ENCODE measurements at regions not wholly inside any gene's neighbourhood (a gene's known extent, or its start where the extent isn't known, plus 50 kb on each side); places are given as distances from the start of the nearest gene placed in this dataset.

- DNase-seq (ENCODE audit: low read depth in 2 of 2): no peak
These were observed 593.9 kb downstream of the ANXA1 start for GRCh38 chr9:73745598-73745997.

GRCh38 chr9:73753171-73753570, 601.5 kb downstream of the ANXA1 start:
- no peak for DNase-seq (ENCODE audit: low read depth in 2 of 2)

DNA sequence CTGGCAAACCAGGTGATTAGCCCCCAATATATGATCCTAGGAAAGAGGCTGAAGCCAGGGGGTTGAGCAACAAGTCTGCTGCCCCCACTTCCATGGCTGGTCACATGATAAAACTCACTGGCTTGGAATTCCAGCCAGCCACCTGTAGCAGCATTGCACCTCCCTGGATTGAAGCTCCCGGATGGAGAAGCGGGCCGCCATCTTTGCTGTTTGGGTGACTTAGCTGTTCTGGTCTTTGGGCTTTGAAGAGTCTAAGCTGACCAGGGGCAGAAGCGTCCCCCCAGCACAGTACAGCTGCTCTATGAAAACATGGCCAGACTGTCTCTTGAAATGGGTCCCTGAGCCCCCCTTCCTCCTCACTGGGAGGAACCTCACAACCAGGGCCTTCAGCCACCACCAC, 610.2 kb downstream of the ANXA1 start:
- no peak for DNase-seq (ENCODE audit: low read depth in 2 of 2)

DNA sequence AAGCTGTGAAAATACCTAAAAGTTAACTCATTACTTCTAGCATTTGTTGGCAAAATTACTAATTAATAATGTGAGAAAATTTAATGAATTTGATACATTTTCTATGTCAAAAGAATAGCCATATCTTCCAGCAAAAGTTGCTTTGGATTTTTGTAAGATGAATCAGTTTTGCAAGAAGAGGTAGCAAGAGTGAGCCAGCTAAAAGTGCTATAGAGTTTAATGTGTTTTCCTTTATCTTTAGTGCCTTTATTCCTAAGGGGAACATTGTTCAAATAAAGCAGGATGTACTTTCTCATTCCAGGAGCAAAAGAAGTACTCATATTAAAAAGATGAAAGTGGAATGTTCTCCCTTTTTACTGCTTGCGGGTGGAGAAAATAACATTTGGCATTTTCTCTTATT, 622.2 kb downstream of the ANXA1 start:
- no peak for DNase-seq (ENCODE audit: low read depth in 2 of 2)

GRCh38 chr9:73775757-73776156, 624.1 kb downstream of the ANXA1 start:
- no peak for DNase-seq (ENCODE audit: low read depth in 2 of 2)

- DNase-seq (ENCODE audit: low read depth in 2 of 2): no peak
These were observed 629.3 kb downstream of the ANXA1 start for GRCh38 chr9:73780916-73781315.

DNA sequence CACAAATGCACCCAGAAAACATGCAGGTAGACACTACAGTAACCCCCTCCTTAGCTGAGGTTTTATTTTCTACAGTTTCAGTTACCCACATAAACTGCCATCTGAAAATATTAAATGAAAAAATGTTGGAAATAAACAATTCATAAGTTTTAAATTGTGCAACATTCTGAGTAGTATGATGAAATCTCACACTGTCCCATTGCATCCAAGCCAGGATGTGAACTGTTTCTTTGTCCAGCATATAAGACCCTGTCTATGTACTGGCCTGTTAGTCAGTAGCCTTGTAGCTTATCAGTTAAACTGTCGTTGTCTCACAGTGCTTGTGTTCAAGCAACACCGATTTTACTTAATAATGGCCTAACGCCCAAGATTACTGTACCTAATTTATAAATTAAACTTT, 630.5 kb downstream of the ANXA1 start:
- no peak for DNase-seq (ENCODE audit: low read depth in 2 of 2)

DNA sequence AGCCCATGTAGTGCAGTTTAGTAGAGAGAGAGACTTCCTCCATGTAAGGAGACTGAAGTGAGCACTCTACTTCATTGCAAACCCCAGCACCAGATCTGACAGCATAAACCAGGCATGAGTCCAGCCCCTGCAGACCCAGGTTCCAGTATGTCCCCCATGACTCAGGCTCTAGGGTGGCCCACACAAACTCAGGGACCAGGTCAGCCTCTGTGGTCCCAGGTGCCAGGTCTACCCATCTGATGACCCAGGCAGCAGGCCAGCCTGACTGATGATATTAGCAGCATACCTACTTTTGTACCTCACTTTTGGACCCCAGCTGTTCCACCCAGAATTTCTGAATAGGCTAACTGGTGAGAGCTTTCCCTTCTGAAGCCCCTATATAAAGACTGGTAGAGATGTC, 647.8 kb downstream of the ANXA1 start:
- no peak for DNase-seq (ENCODE audit: low read depth in 2 of 2)

DNA sequence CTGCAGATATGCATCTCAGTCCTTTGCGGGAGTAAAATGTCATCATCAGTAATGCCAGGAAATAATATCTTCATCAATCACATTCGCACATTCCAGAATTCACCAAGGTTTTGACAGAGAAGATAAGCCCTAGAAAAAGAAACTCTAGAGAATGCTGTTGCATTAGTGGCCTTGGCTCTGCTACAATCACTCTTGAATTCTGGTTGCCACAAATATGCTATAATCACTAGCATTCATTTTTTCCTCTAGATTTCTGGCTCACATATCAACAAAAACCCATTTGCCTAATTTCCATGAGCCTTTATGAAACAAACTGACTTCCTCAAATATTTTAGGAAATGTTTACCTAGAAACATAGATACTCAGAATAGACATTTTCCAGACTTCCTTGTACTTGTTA, 653.4 kb downstream of the ANXA1 start:
- DNase-seq (ENCODE audit: low read depth in 2 of 2): no peak

- DNase-seq (ENCODE audit: low read depth in 2 of 2): no peak
These were observed 654.3 kb downstream of the ANXA1 start for GRCh38 chr9:73805853-73806458.

DNA sequence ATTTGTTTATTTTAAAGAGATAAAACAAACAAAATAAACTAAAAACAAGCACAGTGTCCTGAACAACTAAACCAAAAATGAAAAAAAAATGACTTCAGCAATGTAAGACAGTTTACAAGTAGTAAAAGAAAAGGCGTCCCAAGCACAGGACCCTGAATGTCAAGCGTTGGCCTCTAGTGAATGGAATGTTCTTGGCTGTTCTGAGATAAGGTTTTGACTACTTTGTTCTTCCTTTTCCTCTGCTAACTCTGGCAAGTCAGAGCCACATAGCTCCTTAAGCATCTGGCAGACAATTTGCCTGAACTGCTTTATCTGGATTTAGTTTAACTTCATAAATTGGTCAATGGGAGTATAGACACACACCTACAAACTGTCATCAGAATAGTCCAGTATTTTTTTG, 655.2 kb downstream of the ANXA1 start:
- no peak for DNase-seq (ENCODE audit: low read depth in 2 of 2)

GRCh38 chr9:73807952-73808351, 656.3 kb downstream of the ANXA1 start:
- no peak for DNase-seq (ENCODE audit: low read depth in 2 of 2)

DNA sequence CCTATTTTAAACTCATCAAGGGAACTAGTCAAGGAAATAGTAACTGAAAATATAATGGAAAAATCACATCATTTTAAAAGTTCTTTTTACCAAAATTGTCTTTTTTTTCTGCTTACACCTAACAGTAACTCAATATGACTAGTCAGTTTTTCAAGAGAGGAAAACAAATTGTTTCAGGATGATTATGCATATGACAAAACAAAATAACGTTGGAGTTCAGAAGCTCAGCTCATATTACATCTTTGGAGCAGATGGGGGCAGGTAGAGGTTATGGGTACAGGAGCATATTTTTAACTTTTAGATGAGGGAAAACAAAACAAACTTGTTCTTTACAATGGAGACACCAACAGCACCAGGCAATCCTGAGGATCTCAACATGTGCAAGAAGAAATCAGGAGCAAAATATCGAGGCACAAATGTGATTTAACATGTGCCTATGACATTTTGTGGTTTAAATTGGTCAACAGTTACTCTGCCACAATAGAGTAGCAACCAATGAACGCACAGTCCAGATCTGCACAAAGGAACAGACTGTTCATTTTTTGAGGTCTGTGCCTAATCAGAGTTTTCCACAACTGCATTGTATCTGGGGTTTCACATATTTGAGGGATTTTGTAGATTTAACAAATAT, 659.0 kb downstream of the ANXA1 start:
- no peak for DNase-seq (ENCODE audit: low read depth in 2 of 2)

- DNase-seq (ENCODE audit: low read depth in 2 of 2): no peak
These were observed 661.9 kb downstream of the ANXA1 start for GRCh38 chr9:73813546-73813945.

DNA sequence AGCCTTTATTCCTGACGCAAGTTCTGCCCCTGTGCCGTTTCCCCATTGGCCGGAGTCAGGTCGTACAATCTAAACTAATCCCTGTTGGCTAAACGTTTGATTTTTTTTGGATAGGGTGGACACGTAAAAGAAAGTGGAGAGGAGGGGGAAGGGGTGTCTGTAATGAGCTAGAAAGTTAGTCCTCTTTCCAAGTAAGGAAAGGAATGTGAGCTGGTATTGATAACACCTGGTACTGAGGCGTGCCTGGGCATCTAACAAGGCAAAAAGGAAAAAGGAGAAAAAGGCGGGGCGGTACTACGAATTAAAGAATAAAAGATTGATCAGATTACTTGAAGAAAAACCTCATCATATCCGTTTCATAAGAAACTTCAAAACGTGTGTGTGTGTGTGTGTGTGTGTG, 665.2 kb downstream of the ANXA1 start:
- DNase-seq (ENCODE audit: low read depth in 2 of 2): no peak

DNA sequence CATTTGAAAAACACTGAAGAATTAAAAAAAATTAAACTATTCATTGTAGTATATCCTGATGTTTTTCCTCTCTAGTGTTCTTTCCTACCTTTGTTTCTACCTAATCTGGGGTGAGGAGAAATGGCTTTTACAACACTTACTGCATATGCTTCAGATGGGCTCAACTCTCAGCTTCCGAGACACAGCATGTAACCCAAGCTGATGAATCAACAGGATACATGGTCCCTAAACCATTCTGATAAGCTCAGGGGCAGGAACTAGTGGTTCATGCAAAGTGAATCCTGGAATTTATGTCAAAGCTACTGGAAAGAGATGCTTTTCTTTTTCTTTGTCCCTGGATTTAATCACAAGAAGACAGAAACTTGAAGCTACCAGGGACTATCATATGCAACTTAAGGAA, 672.5 kb upstream of the RORB start:
- DNase-seq (ENCODE audit: low read depth in 2 of 2): no peak

DNA sequence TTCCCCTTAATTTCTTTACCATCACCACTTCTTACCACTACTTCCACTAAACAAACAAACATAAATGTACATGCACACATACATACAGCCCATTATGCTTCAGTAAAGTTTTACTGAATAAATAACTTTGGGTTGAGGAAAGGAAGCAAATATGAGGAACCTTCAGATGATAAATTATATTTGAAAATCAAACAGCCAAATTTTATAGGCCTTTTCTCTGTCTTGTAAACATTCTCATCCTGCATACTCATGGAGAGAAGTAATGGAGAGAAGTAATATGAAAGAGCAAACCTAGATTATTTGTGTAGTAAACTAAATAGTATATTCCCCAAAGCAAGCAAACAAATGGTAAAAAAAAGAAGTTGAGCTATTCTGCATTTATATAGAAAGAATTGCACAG, 658.3 kb upstream of the RORB start:
- no peak for DNase-seq (ENCODE audit: low read depth in 2 of 2)

- no peak for DNase-seq (ENCODE audit: low read depth in 2 of 2)
These were observed 657.7 kb upstream of the RORB start for GRCh38 chr9:73839471-73839870.

GRCh38 chr9:73841018-73841417, 656.1 kb upstream of the RORB start:
- no peak for DNase-seq (ENCODE audit: low read depth in 2 of 2)

DNA sequence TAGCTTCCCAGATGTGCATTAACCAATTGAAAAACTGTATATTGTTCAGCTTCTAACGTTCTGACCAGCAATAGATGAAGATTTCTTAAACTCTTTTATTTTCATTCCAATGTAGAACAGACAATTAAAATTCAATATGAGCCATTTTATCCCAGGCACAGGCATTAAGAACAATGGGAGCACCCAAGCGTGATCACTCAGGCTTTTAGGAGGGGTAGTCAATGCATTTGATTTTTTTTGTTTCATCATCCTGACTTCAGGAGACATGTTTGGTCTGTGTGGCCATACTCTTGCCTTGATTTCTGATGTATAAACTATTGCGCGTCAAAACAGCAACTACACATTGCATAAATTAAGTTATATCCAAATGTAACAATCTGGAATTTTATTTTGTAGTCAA, 653.0 kb upstream of the RORB start:
- DNase-seq (ENCODE audit: low read depth in 2 of 2): no peak

GRCh38 chr9:73845539-73845938, 651.6 kb upstream of the RORB start:
- DNase-seq (ENCODE audit: low read depth in 2 of 2): no peak

- no peak for DNase-seq (ENCODE audit: low read depth in 2 of 2)
These were observed 651.0 kb upstream of the RORB start for GRCh38 chr9:73845954-73846690.

GRCh38 chr9:73847536-73847935, 649.6 kb upstream of the RORB start:
- no peak for DNase-seq (ENCODE audit: low read depth in 2 of 2)

Data from dermis microvascular lymphatic vessel endothelial cell (primary cell).